ENCODE measurements at regions not wholly inside any gene's neighbourhood (a gene's known extent, or its start where the extent isn't known, plus 50 kb on each side); places are given as distances from the start of the nearest gene placed in this dataset.
"Not testable (repeated sequence)": the region's sequence is repeated elsewhere in the genome, so short reads cannot be mapped to it uniquely, and the experiment has no call there.

DNA sequence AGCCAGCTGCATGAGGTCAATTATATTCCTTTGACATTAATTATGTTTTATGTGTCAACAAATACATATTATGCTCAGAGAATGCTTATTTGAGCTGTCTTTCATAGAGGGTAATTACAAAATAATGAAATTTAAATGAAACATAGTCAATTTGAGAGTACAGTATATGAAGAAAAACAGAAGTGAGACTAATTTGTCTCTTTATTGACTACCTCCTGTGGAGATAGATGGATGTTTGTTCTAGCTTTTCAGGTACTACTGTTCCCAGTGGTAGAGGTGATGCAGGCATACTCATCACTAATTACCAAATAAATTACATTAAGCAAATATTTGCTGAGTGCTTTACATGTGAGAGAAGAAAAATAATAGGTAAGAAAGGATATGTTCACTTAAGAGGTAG is 1129.6 kb downstream of the OTOL1 start:
- no peaks in the 10 kb centered on the region for H3K36me3 Mint-ChIP-seq (ENCODE audit: low read depth)
- no peaks in the 10 kb centered on the region for H3K4me1 Mint-ChIP-seq (ENCODE audit: low read depth)
- peaks cover 12% of the 10 kb centered on the region for H3K9me3 Mint-ChIP-seq
- no peak overlapping the region for H3K4me3 Mint-ChIP-seq
- H3K27ac Mint-ChIP-seq, result no peak overlapping the region
- no peaks in the 10 kb centered on the region for H3K27me3 Mint-ChIP-seq

DNA sequence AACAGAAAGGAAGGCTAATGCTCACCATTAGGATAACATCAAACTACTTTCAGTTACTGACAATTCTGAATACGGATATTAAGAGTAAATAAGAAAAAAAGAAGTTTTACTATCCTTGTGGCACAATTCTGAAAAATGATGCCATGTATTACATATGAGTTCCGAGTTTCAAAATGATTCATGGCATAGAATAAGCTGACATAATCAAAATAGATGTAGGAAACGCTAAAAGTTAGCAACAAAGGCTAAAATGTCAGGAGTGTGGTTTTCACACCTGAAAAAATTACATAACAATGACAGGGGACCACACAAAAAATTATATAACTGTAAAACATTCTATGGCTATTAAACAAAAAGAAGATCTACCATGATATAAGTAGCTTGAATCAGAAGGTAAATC is 1131.9 kb downstream of the OTOL1 start:
- no peaks in the 10 kb centered on the region for H3K36me3 Mint-ChIP-seq (ENCODE audit: low read depth)
- H3K9me3 Mint-ChIP-seq, result no peaks in the 10 kb centered on the region
- H3K4me3 Mint-ChIP-seq, result no peak overlapping the region
- no peaks in the 10 kb centered on the region for H3K4me1 Mint-ChIP-seq (ENCODE audit: low read depth)
- no peaks in the 10 kb centered on the region for H3K27me3 Mint-ChIP-seq
- no peak overlapping the region for H3K27ac Mint-ChIP-seq

DNA sequence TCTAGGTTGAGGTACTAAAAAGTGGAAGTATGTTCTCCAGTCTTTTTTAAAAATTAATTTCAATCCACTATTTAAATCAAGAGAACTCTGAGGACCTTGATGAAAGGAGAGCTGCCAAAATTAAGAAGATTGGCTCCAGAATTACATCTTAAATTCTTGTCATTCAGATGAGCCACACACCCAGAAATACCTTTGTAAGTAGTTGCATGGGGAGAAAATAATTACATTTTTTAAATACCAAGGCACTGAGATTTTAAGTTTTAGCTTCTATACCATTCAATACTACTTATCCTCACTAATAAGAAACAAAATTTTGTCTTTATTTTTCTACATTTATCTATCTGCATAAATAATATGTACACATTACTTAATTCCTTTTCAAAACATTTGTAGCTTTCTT is 1132.8 kb downstream of the OTOL1 start:
- H3K36me3 Mint-ChIP-seq (ENCODE audit: low read depth), result no peaks in the 10 kb centered on the region
- H3K4me1 Mint-ChIP-seq (ENCODE audit: low read depth), result no peaks in the 10 kb centered on the region
- H3K27me3 Mint-ChIP-seq, result no peaks in the 10 kb centered on the region
- no peak overlapping the region for H3K4me3 Mint-ChIP-seq
- H3K9me3 Mint-ChIP-seq, result no peaks in the 10 kb centered on the region
- no peak overlapping the region for H3K27ac Mint-ChIP-seq

DNA sequence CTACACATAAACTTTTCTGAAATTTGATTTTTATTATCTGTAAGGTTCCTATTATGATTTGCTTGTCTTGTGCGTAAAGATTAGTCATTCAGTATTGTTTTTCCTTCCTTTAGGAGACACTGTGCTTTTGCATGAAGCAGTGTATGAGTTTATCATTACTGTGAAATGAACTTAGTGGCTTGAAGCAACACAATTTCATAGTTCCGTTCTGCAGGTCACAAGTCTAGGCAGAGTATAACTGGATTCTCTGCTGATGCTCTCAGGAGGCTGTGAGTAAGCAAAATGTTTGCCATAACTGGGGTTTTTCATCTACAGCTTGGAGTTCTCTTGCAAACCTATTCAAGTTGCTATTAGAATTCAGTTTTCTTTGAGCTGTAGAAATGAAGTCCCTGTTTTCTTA is 1136.1 kb downstream of the OTOL1 start:
- Mint-ChIP-seq H3K27me3 (no peaks in the 10 kb centered on the region), H3K4me1 (ENCODE audit: low read depth) (no peaks in the 10 kb centered on the region), H3K9me3 (no peaks in the 10 kb centered on the region), H3K4me3 (no peak overlapping the region), H3K27ac (no peak overlapping the region), H3K36me3 (ENCODE audit: low read depth) (no peaks in the 10 kb centered on the region)

DNA sequence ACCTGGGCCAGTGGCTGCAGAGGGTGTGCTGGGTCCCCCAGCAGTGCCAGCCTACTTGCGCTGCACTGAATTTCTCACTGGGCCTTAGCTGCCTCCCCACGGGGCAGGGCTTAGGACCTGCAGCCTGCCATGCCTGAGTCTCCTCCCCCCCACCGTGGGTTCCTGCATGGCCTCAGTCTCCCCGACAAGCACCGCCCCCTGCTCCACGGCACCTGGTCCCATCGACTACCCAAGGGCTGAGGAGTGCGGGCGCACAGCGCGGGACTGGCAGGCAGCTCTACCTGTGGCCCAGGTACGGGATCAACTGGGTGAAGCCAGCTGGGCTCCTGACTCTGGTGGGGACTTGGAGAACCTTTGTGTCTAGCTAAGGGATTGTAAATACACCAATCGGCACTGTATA is 1143.6 kb downstream of the OTOL1 start:
- H3K36me3 Mint-ChIP-seq (ENCODE audit: low read depth); H3K27ac Mint-ChIP-seq: not testable (repeated sequence)

DNA sequence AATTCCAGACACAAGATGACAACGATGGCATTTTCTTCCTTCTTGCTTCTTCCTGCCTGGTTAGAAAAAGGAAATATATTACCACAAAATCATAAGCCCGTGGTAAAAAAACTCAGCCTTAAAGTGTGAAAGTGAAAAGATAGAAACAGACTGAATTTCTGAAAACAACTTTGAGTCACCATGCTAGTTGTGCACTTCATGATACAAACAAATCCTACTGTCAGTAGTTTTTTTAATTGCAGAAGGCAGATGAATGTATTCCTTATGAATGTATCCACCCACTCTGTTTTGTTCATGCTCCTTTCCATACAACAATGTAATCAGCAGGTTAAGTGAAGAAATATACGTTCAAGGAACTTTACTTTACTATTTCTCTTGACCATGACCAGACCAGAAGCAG is 1144.7 kb downstream of the OTOL1 start:
- Mint-ChIP-seq H3K4me3 (no peak overlapping the region), H3K27me3 (no peaks in the 10 kb centered on the region), H3K9me3 (no peaks in the 10 kb centered on the region), H3K27ac (no peak overlapping the region), H3K4me1 (ENCODE audit: low read depth) (no peaks in the 10 kb centered on the region), H3K36me3 (ENCODE audit: low read depth) (no peaks in the 10 kb centered on the region)

More for the DNA sequence above, 1143.6 kb downstream of the OTOL1 start:
- H3K27me3 Mint-ChIP-seq; H3K9me3 Mint-ChIP-seq; H3K4me1 Mint-ChIP-seq (ENCODE audit: low read depth); H3K4me3 Mint-ChIP-seq: not testable (repeated sequence)

DNA sequence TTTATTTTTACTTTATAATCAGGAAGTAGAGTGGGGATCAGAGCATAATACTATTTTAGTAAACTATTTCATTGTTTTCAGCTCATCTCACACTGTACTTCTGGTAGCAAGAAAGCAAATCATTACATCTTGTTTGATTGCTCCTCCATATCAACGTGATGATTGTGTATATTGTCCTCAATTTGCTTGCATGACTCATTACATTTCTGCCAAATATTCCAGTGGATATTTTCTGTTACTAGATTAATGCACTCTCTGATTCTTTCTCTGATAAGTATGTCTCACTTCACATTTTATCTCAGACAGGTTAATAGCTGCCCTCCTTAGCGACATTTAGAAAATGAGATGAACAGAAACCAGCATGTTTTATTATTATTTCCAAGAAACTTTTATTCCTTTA is 1145.3 kb downstream of the OTOL1 start:
- Mint-ChIP-seq H3K27ac (no peak overlapping the region), H3K4me3 (no peak overlapping the region), H3K9me3 (peaks cover 5% of the 10 kb centered on the region), H3K36me3 (ENCODE audit: low read depth) (no peaks in the 10 kb centered on the region), H3K4me1 (ENCODE audit: low read depth) (no peaks in the 10 kb centered on the region), H3K27me3 (no peaks in the 10 kb centered on the region)

DNA sequence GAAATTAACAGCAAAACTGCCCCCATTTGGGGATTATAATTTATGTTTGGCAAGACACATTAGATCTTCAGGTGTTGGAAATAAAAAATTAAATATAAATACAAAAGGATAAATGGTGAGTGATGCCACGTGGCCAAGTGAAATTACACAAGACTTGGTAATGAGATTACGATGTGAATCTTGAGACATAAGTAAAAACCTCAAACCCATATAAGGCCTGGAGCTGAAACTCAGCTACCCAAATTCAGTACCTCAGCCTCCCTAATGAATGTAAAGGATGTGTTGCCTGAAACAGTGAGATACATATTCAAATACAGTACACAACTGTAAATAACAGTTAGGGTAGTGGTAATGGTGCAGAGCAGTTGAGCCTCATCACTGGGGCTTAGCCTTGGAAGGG is 1146.6 kb downstream of the OTOL1 start:
- Mint-ChIP-seq H3K36me3 (ENCODE audit: low read depth) (no peaks in the 10 kb centered on the region), H3K27ac (no peak overlapping the region), H3K4me3 (no peak overlapping the region), H3K9me3 (peaks cover 7% of the 10 kb centered on the region), H3K4me1 (ENCODE audit: low read depth) (no peaks in the 10 kb centered on the region), H3K27me3 (no peaks in the 10 kb centered on the region)

DNA sequence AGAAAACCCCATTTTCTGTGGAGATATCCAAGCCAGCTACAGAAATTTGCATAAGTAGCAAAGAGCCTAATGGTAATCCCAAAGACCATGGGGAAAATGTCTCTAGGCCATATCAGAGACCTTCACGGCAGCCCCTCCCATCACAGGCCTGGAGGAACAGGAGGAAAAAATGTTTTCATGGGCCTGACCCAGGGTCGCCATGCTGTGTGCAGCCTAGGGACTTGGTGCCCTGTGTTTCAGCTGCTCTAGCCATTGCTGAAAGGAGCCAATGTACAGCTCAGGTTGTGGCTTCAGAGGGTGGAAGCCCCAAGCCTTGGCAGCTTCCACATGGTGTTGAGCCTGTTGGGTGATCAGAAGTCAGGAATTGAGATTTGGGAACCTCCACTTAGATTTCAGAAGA is 1150.7 kb downstream of the OTOL1 start:
- Mint-ChIP-seq H3K4me3 (no peak overlapping the region), H3K9me3 (peaks cover 15% of the 10 kb centered on the region), H3K4me1 (ENCODE audit: low read depth) (no peaks in the 10 kb centered on the region)

DNA sequence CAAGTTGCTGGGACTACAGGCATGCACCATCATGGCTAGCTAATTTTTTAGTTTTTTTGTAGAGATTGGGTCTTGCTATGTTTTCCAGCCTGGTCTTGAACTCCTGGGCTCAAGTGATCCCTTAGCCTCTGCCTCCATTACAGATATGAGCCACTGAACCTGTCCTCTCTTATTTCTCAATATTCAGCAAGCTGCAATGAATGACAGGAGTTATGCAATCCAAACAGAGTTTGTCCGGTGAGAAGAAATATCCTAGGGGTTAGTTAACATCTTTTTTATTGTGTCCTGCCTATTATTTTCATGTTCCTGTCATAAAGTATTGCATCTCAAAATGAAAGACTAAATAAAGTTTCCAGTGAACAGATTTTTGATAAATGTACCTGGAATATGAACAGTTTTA is 1161.4 kb downstream of the OTOL1 start:
- Mint-ChIP-seq H3K9me3 (peaks cover 19% of the 10 kb centered on the region), H3K4me3 (no peak overlapping the region), H3K27me3 (no peaks in the 10 kb centered on the region), H3K36me3 (ENCODE audit: low read depth) (no peaks in the 10 kb centered on the region), H3K4me1 (ENCODE audit: low read depth) (no peaks in the 10 kb centered on the region), H3K27ac (no peak overlapping the region)

More for the DNA sequence above, 1150.7 kb downstream of the OTOL1 start:
- Mint-ChIP-seq H3K27me3 (no peaks in the 10 kb centered on the region), H3K36me3 (ENCODE audit: low read depth) (no peaks in the 10 kb centered on the region), H3K27ac (no peak overlapping the region)

DNA sequence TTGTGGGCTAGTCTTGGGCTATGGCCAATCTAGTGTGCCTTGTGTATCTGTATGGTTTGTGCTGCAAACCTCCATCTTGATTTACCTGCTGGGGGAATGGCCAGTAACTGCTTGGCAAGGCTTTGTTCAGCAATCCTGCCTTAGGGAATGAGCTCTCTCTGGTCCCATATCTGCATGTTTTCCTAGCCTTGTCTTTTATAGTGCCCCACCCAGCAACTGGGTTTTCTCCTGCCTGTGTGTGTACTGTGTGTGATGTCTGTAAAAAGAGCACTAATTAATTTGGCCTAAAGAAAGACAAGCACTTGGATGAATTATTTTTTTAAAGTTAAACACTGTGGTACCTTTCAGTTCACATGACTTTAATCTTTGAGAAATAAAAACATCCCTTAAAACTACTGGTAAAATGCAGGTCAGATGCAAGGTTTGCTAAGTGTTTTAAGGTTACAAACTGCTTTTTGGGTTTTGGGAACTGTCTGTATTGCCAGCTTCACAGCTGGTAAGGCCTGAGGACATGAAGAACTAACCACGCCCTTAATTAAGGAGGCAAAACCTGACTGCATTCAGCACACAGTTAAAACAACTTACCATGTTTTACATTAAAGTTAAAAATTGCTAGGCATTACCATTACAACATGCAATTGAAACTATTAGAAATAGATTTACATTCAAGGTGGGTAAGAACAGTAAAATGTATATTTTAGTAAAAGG is 1169.2 kb downstream of the OTOL1 start:
- Mint-ChIP-seq H3K27ac (no peak overlapping the region), H3K36me3 (ENCODE audit: low read depth) (no peaks in the 10 kb centered on the region), H3K9me3 (peaks cover 3% of the 10 kb centered on the region), H3K4me1 (ENCODE audit: low read depth) (no peaks in the 10 kb centered on the region), H3K27me3 (no peaks in the 10 kb centered on the region), H3K4me3 (no peak overlapping the region)

DNA sequence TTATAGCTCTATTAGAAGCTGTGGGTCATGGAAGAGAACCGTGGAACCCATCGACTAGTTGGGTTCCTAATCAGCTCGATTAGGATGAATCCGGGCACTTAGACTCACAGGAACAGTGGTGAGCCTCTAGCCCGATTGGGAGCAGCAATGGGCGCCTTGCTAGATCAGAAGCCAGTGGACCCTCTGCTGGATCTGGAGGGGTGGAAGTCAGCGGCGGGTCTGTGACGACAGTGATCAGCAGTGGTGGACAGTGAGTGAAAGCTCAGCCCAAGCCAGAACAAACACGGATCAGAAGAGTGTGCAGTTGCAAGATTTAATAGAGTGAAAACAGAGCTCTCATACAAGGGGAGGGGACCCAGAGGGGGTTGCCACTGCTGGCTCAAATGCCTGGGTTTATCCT is 1170.2 kb downstream of the OTOL1 start:
- Mint-ChIP-seq H3K4me1 (ENCODE audit: low read depth) (no peaks in the 10 kb centered on the region), H3K9me3 (peaks cover 3% of the 10 kb centered on the region), H3K36me3 (ENCODE audit: low read depth) (no peaks in the 10 kb centered on the region), H3K4me3 (no peak overlapping the region), H3K27ac (no peak overlapping the region), H3K27me3 (no peaks in the 10 kb centered on the region)

DNA sequence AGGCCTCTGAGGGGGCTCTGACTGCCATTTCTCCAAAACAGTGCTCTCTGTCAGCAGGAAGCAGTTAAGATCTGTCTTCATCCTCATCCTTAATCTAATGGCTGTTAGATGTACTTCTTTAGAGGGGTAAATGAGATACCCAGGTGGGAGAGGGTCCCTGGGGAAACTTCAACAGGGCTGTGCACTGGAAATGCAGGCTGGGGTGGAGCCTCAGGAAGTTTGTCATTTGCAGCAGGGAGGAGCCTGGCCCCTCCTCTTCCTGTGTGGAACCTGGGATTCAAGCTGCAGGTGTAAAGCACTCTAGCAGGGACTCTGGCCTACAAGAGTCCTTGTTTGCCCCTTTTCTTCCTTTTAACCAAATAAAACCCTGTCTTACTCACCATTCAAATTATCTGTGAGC is 1173.6 kb downstream of the OTOL1 start:
- Mint-ChIP-seq H3K4me1 (ENCODE audit: low read depth) (no peaks in the 10 kb centered on the region), H3K9me3 (peaks cover 3% of the 10 kb centered on the region), H3K27ac (no peak overlapping the region), H3K36me3 (ENCODE audit: low read depth) (no peaks in the 10 kb centered on the region), H3K4me3 (no peak overlapping the region), H3K27me3 (no peaks in the 10 kb centered on the region)

DNA sequence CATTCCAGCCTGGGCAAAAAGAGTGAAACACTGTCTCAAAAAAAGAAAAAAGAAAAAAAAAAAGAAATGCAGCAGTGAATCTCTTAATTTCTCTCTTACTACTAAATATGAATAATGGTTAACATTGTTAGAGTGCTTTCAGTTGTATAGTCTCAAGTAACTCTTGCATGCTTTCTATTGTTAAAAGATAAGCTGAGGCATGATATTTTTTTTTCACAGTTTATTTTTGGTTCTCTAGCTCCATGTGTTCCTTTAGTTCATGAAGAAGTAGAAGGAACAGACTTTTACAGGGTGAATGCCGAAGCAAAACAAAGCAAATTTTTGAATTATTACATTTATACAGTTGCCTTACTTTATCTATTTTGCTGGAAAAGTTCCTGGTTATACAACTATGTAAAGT is 1180.9 kb downstream of the OTOL1 start:
- Mint-ChIP-seq H3K4me1 (ENCODE audit: low read depth) (no peaks in the 10 kb centered on the region), H3K27me3 (no peaks in the 10 kb centered on the region), H3K27ac (no peak overlapping the region), H3K36me3 (ENCODE audit: low read depth) (no peaks in the 10 kb centered on the region), H3K9me3 (no peaks in the 10 kb centered on the region), H3K4me3 (no peak overlapping the region)

DNA sequence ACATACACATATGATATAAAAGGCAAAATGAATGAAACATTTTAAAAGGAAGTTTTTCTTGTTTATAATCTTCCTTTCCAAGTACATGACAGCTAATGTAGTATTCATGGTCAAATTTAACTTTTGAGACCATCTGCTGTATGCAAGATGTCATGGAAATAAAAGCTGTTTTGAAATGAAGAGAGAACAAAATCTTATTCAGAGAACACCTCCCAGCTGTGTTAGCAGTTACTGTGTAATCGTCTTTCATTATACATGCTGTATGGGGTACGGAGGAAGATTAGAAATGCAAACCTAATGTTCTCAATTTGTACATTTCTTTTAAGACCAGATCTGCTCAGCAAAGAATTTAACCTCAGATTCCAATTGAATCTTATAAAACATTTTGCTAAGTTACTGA is 1182.3 kb downstream of the OTOL1 start:
- H3K4me3 Mint-ChIP-seq, result no peak overlapping the region
- H3K4me1 Mint-ChIP-seq (ENCODE audit: low read depth), result no peaks in the 10 kb centered on the region
- no peaks in the 10 kb centered on the region for H3K27me3 Mint-ChIP-seq
- H3K9me3 Mint-ChIP-seq, result no peaks in the 10 kb centered on the region
- H3K36me3 Mint-ChIP-seq (ENCODE audit: low read depth), result no peaks in the 10 kb centered on the region
- H3K27ac Mint-ChIP-seq, result no peak overlapping the region

DNA sequence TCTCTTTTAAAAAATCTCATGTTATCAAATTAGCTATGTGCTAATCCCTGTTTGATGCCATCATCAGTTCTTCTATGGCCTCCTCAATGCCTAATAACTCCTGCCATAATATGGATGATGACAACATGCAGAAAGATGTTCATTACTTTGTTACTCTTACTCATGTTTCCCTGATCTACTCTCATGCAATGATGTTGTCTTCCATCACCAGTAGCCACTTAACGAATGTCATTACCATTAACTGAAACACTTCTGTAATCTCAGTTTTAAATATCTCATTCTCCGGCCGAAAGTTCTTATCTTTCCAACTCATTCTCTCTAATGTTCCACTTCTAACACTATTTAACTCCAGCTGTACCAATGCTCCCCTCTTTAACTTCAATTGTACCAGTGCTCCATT is 1187.7 kb downstream of the OTOL1 start:
- H3K27ac Mint-ChIP-seq, result no peak overlapping the region
- no peaks in the 10 kb centered on the region for H3K36me3 Mint-ChIP-seq (ENCODE audit: low read depth)
- H3K9me3 Mint-ChIP-seq, result peaks cover 12% of the 10 kb centered on the region
- no peaks in the 10 kb centered on the region for H3K4me1 Mint-ChIP-seq (ENCODE audit: low read depth)
- no peak overlapping the region for H3K4me3 Mint-ChIP-seq
- H3K27me3 Mint-ChIP-seq, result no peaks in the 10 kb centered on the region
